Mammary epithelial cell (primary cell): ENCODE measurements at regions not wholly inside any gene's neighbourhood (a gene's known extent, or its start where the extent isn't known, plus 50 kb on each side); places are given as distances from the start of the nearest gene placed in this dataset.

Experiments
- CTCF ChIP-seq, 2 donors: IDR thresholded peaks in 1 of 2; conservative IDR thresholded peaks in 1 of 2; 2 replicates each; pipeline ENCODE4 v1.5.1; 2011 to 2012; ENCODE audit warnings: inconsistent platforms in 2 of 2, low read length in 2 of 2, mild to moderate bottlenecking in 2 of 2, control low read depth in 1 of 2, low read depth in 1 of 2; ENCODE audit not compliant: insufficient read depth in 1 of 2; ENCODE audit errors: extremely low read depth in 1 of 2
- EZH2 ChIP-seq: IDR thresholded peaks from 2 replicates; pipeline ENCODE4 v1.6.1; 2012; ENCODE audit warnings: low read length, inconsistent platforms, borderline replicate concordance

- no peak for TF ChIP-seq EZH2
- no peak for TF ChIP-seq CTCF (conservative IDR thresholded peaks at IDR 0.05 in 1 of 2, IDR thresholded peaks at IDR 0.05 in 1 of 2; ENCODE audit: extremely low read depth in 1 of 2, insufficient read depth in 1 of 2, low read depth in 1 of 2, low read length in 2 of 2)
These were observed 852.4 kb downstream of the TUSC7 start for GRCh38 chr3:117562000-117562399.
